Mesenchymal stem cell (in vitro differentiated cells and primary cell): ENCODE measurements at regions not wholly inside any gene's neighbourhood (a gene's known extent, or its start where the extent isn't known, plus 50 kb on each side); places are given as distances from the start of the nearest gene placed in this dataset.

ENCODE experiments used
- DNase-seq: peaks from one replicate; pipeline ENCODE4 v3.0.0-alpha.2; 2013
- H2AFZ ChIP-seq: one replicate; pipeline ENCODE4 v1.6.1; 2013; ENCODE audit warnings: low read depth, mild to moderate bottlenecking, control low read depth, inconsistent platforms, low read length, moderate library complexity
- H2AK5ac ChIP-seq: 2 replicates; pipeline ENCODE4 v1.6.1; 2013; ENCODE audit warnings: low read length, moderate library complexity, mild to moderate bottlenecking, inconsistent platforms; ENCODE audit not compliant: severe bottlenecking
- H2BK120ac ChIP-seq: one replicate; pipeline ENCODE4 v1.6.1; 2013; ENCODE audit warnings: low read depth, mild to moderate bottlenecking, inconsistent platforms, low read length, moderate library complexity
- H2BK12ac ChIP-seq, 2 experiments: one replicate each; pipeline ENCODE4 v1.6.1; 2013; ENCODE audit warnings: inconsistent platforms in 2 of 2, low read length in 2 of 2, mild to moderate bottlenecking in 2 of 2, moderate library complexity in 2 of 2, control low read depth in 1 of 2
- H2BK15ac ChIP-seq: one replicate; pipeline ENCODE4 v1.6.1; 2013; ENCODE audit warnings: mild to moderate bottlenecking, low read depth, inconsistent platforms; ENCODE audit not compliant: poor library complexity, severe bottlenecking
- H2BK5ac ChIP-seq: 2 replicates; pipeline ENCODE4 v1.6.1; 2013; ENCODE audit warnings: low read depth, mild to moderate bottlenecking, low read length, control low read depth, inconsistent platforms; ENCODE audit not compliant: poor library complexity, severe bottlenecking
- H3K14ac ChIP-seq, 2 experiments: one replicate each; pipeline ENCODE4 v1.6.1; 2013; ENCODE audit warnings: inconsistent platforms in 2 of 2, low read length in 2 of 2, control low read depth in 1 of 2, mild to moderate bottlenecking in 1 of 2, moderate library complexity in 1 of 2
- H3K18ac ChIP-seq, 2 experiments: one replicate each; pipeline ENCODE4 v1.6.1; 2013; ENCODE audit warnings: inconsistent platforms in 2 of 2, low read length in 2 of 2, control low read depth in 1 of 2, low read depth in 1 of 2, mild to moderate bottlenecking in 1 of 2
- H3K23ac ChIP-seq, 2 experiments: one replicate each; pipeline ENCODE4 v1.6.1; 2013; ENCODE audit warnings: inconsistent platforms in 2 of 2, low read length in 2 of 2, mild to moderate bottlenecking in 2 of 2, moderate library complexity in 2 of 2, control low read depth in 1 of 2
- H3K27ac ChIP-seq: 2 replicates; pipeline ENCODE4 v1.5.1; 2013; ENCODE audit warnings: mild to moderate bottlenecking, moderate library complexity, low read length, control low read depth, inconsistent platforms; ENCODE audit not compliant: poor library complexity, severe bottlenecking
- H3K27me3 ChIP-seq, 2 experiments: 2 replicates each; pipeline versions ENCODE4 v1.6.1 to v1.7.0; 2013; ENCODE audit warnings: low read length in 2 of 2, mild to moderate bottlenecking in 2 of 2, moderate library complexity in 2 of 2, control low read depth in 1 of 2, inconsistent platforms in 1 of 2; ENCODE audit not compliant: control insufficient read depth in 1 of 2, insufficient read depth in 1 of 2
- H3K36me3 ChIP-seq, 2 experiments: 2 replicates each; pipeline versions ENCODE4 v1.6.1 to v1.7.0; 2013; ENCODE audit warnings: low read length in 2 of 2, control low read depth in 1 of 2, inconsistent platforms in 1 of 2, low read depth in 1 of 2, mild to moderate bottlenecking in 1 of 2; ENCODE audit not compliant: insufficient read depth in 2 of 2, control insufficient read depth in 1 of 2
- H3K4ac ChIP-seq, 2 experiments: one replicate each; pipeline ENCODE4 v1.6.1; 2013; ENCODE audit warnings: inconsistent platforms in 2 of 2, low read length in 2 of 2, mild to moderate bottlenecking in 2 of 2, moderate library complexity in 2 of 2, control low read depth in 1 of 2, low read depth in 1 of 2
- H3K4me1 ChIP-seq: 2 replicates; pipeline ENCODE4 v1.6.1; 2013; ENCODE audit warnings: low read depth, low read length, control low read depth; ENCODE audit not compliant: control insufficient read depth, insufficient read depth
- H3K4me2 ChIP-seq: 2 replicates; pipeline ENCODE4 v1.6.1; 2013; ENCODE audit warnings: low read length, mild to moderate bottlenecking, inconsistent platforms; ENCODE audit not compliant: poor library complexity, severe bottlenecking
- H3K4me3 ChIP-seq, 2 experiments: 2 replicates each; pipeline versions ENCODE4 v1.5.1 to v1.7.0; 2013; ENCODE audit warnings: low read length in 2 of 2, mild to moderate bottlenecking in 2 of 2, control low read depth in 1 of 2, low read depth in 1 of 2; ENCODE audit not compliant: insufficient read depth in 1 of 2
- H3K79me1 ChIP-seq: replicated peaks from 2 replicates; pipeline ENCODE4 v1.6.1; 2013; ENCODE audit warnings: mild to moderate bottlenecking, control low read depth, low read length, inconsistent platforms; ENCODE audit not compliant: poor library complexity, severe bottlenecking
- H3K9ac ChIP-seq: 2 replicates; pipeline ENCODE4 v1.7.0; 2013; ENCODE audit warnings: mild to moderate bottlenecking, low read length, moderate library complexity
- H3K9me3 ChIP-seq: 2 replicates; pipeline ENCODE4 v1.7.0; 2013; ENCODE audit warnings: mild to moderate bottlenecking, low read length; ENCODE audit not compliant: control insufficient read depth
- H4K8ac ChIP-seq: one replicate; pipeline ENCODE4 v1.6.1; 2013; ENCODE audit warnings: inconsistent platforms, mild to moderate bottlenecking, low read length, moderate library complexity
- H4K91ac ChIP-seq: one replicate; pipeline ENCODE4 v1.6.1; 2013; ENCODE audit warnings: mild to moderate bottlenecking, low read length, inconsistent platforms
- WGBS: methylation state at CpG from one replicate; pipeline ENCODE4 v1.1.7; 2013; ENCODE audit warnings: mixed read lengths; 5-methylcytosine and 5-hydroxymethylcytosine counted together

DNA sequence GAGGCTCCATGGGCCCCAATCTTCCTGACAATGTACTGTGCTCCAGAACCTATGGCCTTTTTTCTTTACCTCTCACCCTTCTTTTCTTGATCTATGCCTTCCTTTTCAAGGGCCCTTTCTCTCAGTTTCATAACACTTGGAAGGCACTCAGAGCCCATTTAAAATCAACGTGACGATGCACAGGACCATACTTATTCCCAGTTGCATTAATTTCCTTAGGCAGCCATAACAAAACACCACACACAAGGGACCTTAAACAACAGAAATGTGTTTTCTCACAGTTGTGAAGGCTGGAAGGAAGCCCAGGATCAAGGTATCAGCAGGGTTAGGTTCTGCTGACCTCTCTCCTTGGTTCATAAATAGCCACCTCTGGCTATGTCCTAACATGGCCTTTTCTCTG lies 414.0 kb upstream of the TNP1 start:
- H3K9ac ChIP-seq: no peak overlapping the region
- H3K79me1 ChIP-seq: no peaks in the 10 kb centered on the region
- H3K4me1 ChIP-seq: peaks cover 3% of the 10 kb centered on the region
- H3K4me3 ChIP-seq: no peak overlapping the region
- WGBS: 78% methylated on average over 2 of the region's 2 CpGs
- no peak overlapping the region for H2AK5ac ChIP-seq
- peaks cover under 1% of the 10 kb centered on the region for H3K9me3 ChIP-seq
- H4K91ac ChIP-seq: no peak overlapping the region
- no peak overlapping the region for H3K27ac ChIP-seq
- no peaks in the 10 kb centered on the region for H3K27me3 ChIP-seq
- no peak overlapping the region for H4K8ac ChIP-seq
- no peak overlapping the region for H2BK5ac ChIP-seq
- H2BK12ac ChIP-seq: no peak overlapping the region
- no peak overlapping the region for H3K18ac ChIP-seq
- H3K4ac ChIP-seq: no peak overlapping the region
- H3K36me3 ChIP-seq: no peaks in the 10 kb centered on the region
- DNase-seq: no peak
- no peak overlapping the region for H2BK15ac ChIP-seq
- H3K14ac ChIP-seq: no peak overlapping the region
- no peak overlapping the region for H3K23ac ChIP-seq
- H3K4me2 ChIP-seq: no peak overlapping the region
- no peak overlapping the region for H2AFZ ChIP-seq
- H2BK120ac ChIP-seq: no peak overlapping the region

DNA sequence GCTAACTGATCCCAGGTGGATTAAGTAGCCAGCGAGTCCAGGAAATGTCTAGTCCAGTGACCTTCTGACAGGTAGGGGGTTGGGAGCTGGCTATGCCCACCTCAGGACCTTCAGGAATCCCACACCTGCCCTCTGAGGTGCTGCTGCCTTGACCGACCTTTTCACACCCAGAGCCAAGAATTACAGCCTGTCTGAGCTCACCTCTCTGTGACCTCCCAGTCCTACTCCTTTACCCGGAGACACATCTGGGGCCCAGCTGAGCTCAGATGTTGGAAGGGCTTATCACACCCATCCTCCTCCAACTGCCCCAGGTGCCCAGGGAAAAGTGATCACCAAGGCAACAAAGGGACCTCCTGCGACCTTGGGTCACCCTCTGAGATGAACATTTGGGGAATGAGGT lies 413.3 kb upstream of the TNP1 start:
- H3K4me3 ChIP-seq: no peak overlapping the region
- no peaks in the 10 kb centered on the region for H3K36me3 ChIP-seq
- H3K23ac ChIP-seq: no peak overlapping the region
- H3K9ac ChIP-seq: no peak overlapping the region
- H3K27me3 ChIP-seq: no peaks in the 10 kb centered on the region
- H3K4me1 ChIP-seq: peaks cover 3% of the 10 kb centered on the region
- no peak overlapping the region for H3K14ac ChIP-seq
- no peak overlapping the region for H2BK5ac ChIP-seq
- H3K9me3 ChIP-seq: peaks cover 8% of the 10 kb centered on the region
- H4K8ac ChIP-seq: no peak overlapping the region
- H2BK120ac ChIP-seq: no peak overlapping the region
- no peak overlapping the region for H3K27ac ChIP-seq
- no peaks in the 10 kb centered on the region for H3K79me1 ChIP-seq
- H2BK15ac ChIP-seq: no peak overlapping the region
- no peak overlapping the region for H2BK12ac ChIP-seq
- H4K91ac ChIP-seq: no peak overlapping the region
- 72% methylated on average over 4 of the region's 4 CpGs for WGBS
- DNase-seq: no peak
- H2AFZ ChIP-seq: no peak overlapping the region
- no peak overlapping the region for H3K18ac ChIP-seq
- no peak overlapping the region for H2AK5ac ChIP-seq
- no peak overlapping the region for H3K4me2 ChIP-seq
- no peak overlapping the region for H3K4ac ChIP-seq

DNA sequence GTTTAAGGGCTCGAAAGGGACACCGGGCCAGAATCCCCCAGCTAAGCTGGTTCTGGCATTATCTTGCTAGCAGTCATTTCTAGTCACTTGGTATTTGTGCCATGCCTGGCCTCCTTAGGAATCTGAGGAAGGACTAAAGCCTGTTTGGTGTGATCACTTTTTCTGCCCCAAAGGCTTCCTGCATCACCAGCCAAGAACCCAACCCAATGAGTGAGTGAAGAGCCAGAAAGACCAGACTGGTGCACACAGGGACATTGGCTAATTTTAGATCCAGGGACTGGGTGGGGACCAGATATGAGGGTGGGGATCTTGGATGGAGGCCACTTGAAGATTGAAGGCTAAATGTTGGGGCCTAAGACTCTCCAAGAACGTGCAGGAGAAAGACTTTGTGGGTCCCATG lies 411.9 kb upstream of the TNP1 start:
- H3K4me1 ChIP-seq: no peaks in the 10 kb centered on the region
- H3K27me3 ChIP-seq: no peaks in the 10 kb centered on the region
- H2AK5ac ChIP-seq: no peak overlapping the region
- no peak overlapping the region for H3K23ac ChIP-seq
- H2BK15ac ChIP-seq: no peak overlapping the region
- H3K9me3 ChIP-seq: peaks cover 21% of the 10 kb centered on the region
- no peak overlapping the region for H3K9ac ChIP-seq
- H4K91ac ChIP-seq: no peak overlapping the region
- H3K27ac ChIP-seq: no peak overlapping the region
- H2BK5ac ChIP-seq: no peak overlapping the region
- H3K79me1 ChIP-seq: no peaks in the 10 kb centered on the region
- H4K8ac ChIP-seq: no peak overlapping the region
- H3K4me3 ChIP-seq: no peak overlapping the region
- H2AFZ ChIP-seq: no peak overlapping the region
- H3K36me3 ChIP-seq: no peaks in the 10 kb centered on the region
- H2BK120ac ChIP-seq: no peak overlapping the region
- H3K18ac ChIP-seq: no peak overlapping the region
- 96% methylated on average over 3 of the region's 3 CpGs for WGBS
- H2BK12ac ChIP-seq: no peak overlapping the region
- H3K14ac ChIP-seq: no peak overlapping the region
- no peak overlapping the region for H3K4me2 ChIP-seq
- H3K4ac ChIP-seq: no peak overlapping the region
- no peak for DNase-seq

DNA sequence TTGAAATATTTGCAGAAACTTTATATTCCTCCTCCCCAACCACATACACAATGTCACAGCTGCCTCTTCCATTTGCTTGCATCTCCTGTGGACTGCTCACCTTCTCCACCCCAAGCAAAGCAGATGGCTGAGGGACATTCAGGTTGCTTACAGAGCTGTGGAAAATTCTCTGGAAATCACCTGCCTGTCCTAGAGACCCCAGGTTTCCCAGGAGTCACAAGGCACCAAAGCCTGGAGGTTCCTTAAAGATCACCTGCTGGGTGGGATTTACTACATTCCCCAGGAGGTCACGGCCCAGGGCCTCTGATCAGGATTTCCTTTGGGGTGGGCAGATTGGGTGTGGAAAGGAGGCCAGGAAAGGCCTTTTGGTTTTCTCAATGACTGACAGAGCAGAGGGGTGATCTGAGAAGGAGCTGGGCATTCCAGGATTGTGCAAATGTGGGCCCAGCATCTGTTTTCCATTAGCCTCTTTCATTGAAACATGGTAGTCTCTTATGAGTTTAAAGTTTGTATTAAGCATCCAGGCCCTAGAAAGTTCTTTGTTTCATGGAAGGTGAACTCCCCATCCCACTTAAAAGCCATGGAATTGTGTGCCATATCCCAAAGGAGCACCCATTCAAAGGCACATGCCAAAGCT lies 410.7 kb upstream of the TNP1 start:
- DNase-seq: no peak
- Histone ChIP-seq H2BK120ac (no peak overlapping the region), H3K9me3 (peaks cover 28% of the 10 kb centered on the region), H2BK5ac (no peak overlapping the region), H3K4me2 (no peak overlapping the region), H3K4ac (no peak overlapping the region), H4K8ac (no peak overlapping the region), H3K18ac (no peak overlapping the region), H3K79me1 (no peaks in the 10 kb centered on the region), H3K4me3 (no peak overlapping the region), H3K27ac (no peak overlapping the region), H4K91ac (no peak overlapping the region), H3K23ac (no peak overlapping the region), H3K27me3 (no peaks in the 10 kb centered on the region), H2AK5ac (no peak overlapping the region), H3K36me3 (no peaks in the 10 kb centered on the region), H2AFZ (no peak overlapping the region), H3K14ac (no peak overlapping the region), H2BK12ac (peak overlapping the region in 1 of 2 experiments; percentile 57), H3K9ac (no peak overlapping the region), H2BK15ac (no peak overlapping the region), H3K4me1 (no peaks in the 10 kb centered on the region)
- 91% methylated on average over 1 of the region's 1 CpG for WGBS
